Ascending aorta (tissue), 2 donors: ENCODE measurements at regions not wholly inside any gene's neighbourhood (a gene's known extent, or its start where the extent isn't known, plus 50 kb on each side); places are given as distances from the start of the nearest gene placed in this dataset.

Experiments
- DNase-seq, 2 donors: peaks; one replicate each; pipeline ENCODE4 v3.0.0-alpha.2; 2019; ENCODE audit warnings: low spot score in 2 of 2
- H3K27ac ChIP-seq, 2 donors: fragments of 200-600 bp; sonication (generic); one replicate each; pipeline ENCODE4 v1.5.1; 2016 to 2017; ENCODE audit warnings: mild to moderate bottlenecking in 1 of 2
- H3K27me3 ChIP-seq: fragments of 200-600 bp; sonication (generic); one replicate; pipeline ENCODE4 v1.5.1; 2017
- H3K36me3 ChIP-seq, 2 donors: fragments of 200-600 bp; sonication (generic); one replicate each; pipeline ENCODE4 v1.5.1; 2016
- H3K4me1 ChIP-seq, 2 donors: fragments of 200-600 bp; sonication (generic); one replicate each; pipeline ENCODE4 v1.5.1; 2016 to 2017; ENCODE audit warnings: mild to moderate bottlenecking in 1 of 2
- H3K4me3 ChIP-seq, 2 donors: fragments of 200-600 bp; sonication (generic); one replicate each; pipeline ENCODE4 v1.5.1; 2016 to 2017; ENCODE audit warnings: mild to moderate bottlenecking in 1 of 2
- H3K9me3 ChIP-seq, 2 donors: fragments of 200-600 bp; sonication (generic); one replicate each; pipeline ENCODE4 v1.5.1; 2016
- intact Hi-C: fragments of 100-400 bp; cut with DNase I; formaldehyde crosslinking; loops from one replicate; pipeline ENCODE4 v1.15.1; 2023
- TF ChIP-seq, protein P1 (sequence below), 3 experiments: fragments of 200-600 bp in 2 of 3; fragments of 450-650 bp in 1 of 3; sonication (generic) in 2 of 3; IDR thresholded peaks; one replicate each; pipeline ENCODE4 v1.5.1; 2016 to 2019; ENCODE audit warnings: antibody characterized with exemption in 3 of 3, mild to moderate bottlenecking in 1 of 3, moderate library complexity in 1 of 3

DNA sequence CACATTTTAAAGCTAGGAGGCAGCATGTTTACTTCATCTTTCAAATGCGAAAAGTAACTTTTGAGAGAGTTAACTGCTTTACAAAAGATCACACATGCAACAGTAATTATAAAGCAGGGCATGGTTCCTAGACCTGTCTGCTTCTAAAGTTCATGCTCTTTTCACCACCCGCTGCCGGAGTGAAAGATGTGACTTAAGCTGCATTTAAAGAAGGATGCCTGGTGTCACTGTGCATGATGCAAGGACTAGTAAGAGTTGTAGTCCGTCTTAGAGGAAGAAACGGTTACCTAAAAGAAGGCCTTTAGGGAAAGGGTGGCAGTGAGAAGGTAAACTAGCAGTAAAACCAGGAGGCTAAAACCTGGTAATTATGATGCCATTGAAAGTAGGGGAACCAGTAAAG lies 1689.1 kb downstream of the KCNT2 start:
- Histone ChIP-seq H3K36me3 (no peaks in the 10 kb centered on the region), H3K4me3 (no peak overlapping the region), H3K27ac (no peak overlapping the region), H3K27me3 (no peaks in the 10 kb centered on the region), H3K4me1 (no peaks in the 10 kb centered on the region), H3K9me3 (no peaks in the 10 kb centered on the region)
- DNase-seq = no peak
- intact Hi-C loops = no loop called here
- TF ChIP-seq, protein P1, sequence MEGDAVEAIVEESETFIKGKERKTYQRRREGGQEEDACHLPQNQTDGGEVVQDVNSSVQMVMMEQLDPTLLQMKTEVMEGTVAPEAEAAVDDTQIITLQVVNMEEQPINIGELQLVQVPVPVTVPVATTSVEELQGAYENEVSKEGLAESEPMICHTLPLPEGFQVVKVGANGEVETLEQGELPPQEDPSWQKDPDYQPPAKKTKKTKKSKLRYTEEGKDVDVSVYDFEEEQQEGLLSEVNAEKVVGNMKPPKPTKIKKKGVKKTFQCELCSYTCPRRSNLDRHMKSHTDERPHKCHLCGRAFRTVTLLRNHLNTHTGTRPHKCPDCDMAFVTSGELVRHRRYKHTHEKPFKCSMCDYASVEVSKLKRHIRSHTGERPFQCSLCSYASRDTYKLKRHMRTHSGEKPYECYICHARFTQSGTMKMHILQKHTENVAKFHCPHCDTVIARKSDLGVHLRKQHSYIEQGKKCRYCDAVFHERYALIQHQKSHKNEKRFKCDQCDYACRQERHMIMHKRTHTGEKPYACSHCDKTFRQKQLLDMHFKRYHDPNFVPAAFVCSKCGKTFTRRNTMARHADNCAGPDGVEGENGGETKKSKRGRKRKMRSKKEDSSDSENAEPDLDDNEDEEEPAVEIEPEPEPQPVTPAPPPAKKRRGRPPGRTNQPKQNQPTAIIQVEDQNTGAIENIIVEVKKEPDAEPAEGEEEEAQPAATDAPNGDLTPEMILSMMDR (IDR thresholded peaks at IDR 0.05) = no peak

- H3K27ac ChIP-seq = no peak overlapping the region
- no peak overlapping the region for H3K4me3 ChIP-seq
- TF ChIP-seq, protein P1 (IDR thresholded peaks at IDR 0.05) = no peak
- H3K4me1 ChIP-seq = no peaks in the 10 kb centered on the region
- H3K27me3 ChIP-seq = no peaks in the 10 kb centered on the region
- DNase-seq = no peak
- no peaks in the 10 kb centered on the region for H3K36me3 ChIP-seq
- H3K9me3 ChIP-seq = no peaks in the 10 kb centered on the region
- intact Hi-C loops = no loop called here
Measured at GRCh38 chr1:194917769-194918168, 1690.5 kb downstream of the KCNT2 start.

- H3K36me3 ChIP-seq = no peaks in the 10 kb centered on the region
- DNase-seq = no peak
- no peaks in the 10 kb centered on the region for H3K9me3 ChIP-seq
- H3K27me3 ChIP-seq = no peaks in the 10 kb centered on the region
- intact Hi-C loops = no loop called here
- no peak overlapping the region for H3K4me3 ChIP-seq
- H3K4me1 ChIP-seq = no peaks in the 10 kb centered on the region
- no peak overlapping the region for H3K27ac ChIP-seq
- TF ChIP-seq, protein P1 (IDR thresholded peaks at IDR 0.05) = no peak
Measured at GRCh38 chr1:194908643-194909042, 1699.6 kb downstream of the KCNT2 start.

DNA sequence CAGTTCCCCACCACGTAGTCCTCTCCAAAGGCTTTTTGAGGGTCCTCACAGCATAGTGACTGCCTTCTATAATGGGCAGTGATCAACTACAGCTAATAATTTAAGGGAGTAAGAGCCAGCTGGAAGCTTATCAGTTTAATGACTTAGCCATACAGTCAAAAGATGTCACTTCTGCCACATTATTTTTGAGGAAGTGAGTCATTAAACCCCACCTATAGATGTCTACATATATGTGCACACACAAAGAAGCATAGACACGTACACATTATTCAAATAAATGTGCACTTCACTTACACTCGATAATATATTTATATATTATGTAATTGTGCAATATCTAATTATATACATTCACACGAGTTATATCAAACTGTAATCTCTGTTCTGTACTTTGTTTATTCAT lies 1704.7 kb downstream of the KCNT2 start:
- TF ChIP-seq, protein P1 (IDR thresholded peaks at IDR 0.05) = no peak
- no peaks in the 10 kb centered on the region for H3K27me3 ChIP-seq
- H3K36me3 ChIP-seq = no peaks in the 10 kb centered on the region
- intact Hi-C loops = no loop called here
- no peaks in the 10 kb centered on the region for H3K9me3 ChIP-seq
- no peak overlapping the region for H3K27ac ChIP-seq
- no peak overlapping the region for H3K4me3 ChIP-seq
- DNase-seq = no peak
- H3K4me1 ChIP-seq = no peaks in the 10 kb centered on the region

DNA sequence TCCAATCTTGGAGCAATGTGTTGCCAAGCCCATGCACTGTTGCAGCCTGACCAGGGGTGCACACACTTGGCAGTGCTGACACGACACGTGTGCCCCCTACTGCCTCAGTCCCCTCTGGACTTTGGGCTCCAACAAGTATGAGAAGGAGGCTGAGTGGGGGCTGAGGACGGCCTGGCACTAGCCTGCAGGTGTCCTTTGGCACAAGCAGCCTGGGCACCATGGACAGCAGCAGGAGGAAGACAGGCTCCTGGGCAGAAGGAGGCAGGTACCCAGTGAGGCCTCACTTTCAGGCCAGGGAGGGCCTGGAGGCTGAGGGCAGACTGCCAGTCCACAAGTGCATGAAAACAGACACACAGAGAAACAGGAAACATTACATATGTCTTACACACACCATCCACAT lies 1702.9 kb upstream of the B3GALT2 start:
- no peaks in the 10 kb centered on the region for H3K36me3 ChIP-seq
- TF ChIP-seq, protein P1 (IDR thresholded peaks at IDR 0.05) = no peak
- intact Hi-C loops = no loop called here
- no peak for DNase-seq
- H3K9me3 ChIP-seq = no peaks in the 10 kb centered on the region
- H3K4me1 ChIP-seq = no peaks in the 10 kb centered on the region
- H3K27ac ChIP-seq = no peak overlapping the region
- no peaks in the 10 kb centered on the region for H3K27me3 ChIP-seq
- H3K4me3 ChIP-seq = no peak overlapping the region

- no peak for DNase-seq
- no peaks in the 10 kb centered on the region for H3K27me3 ChIP-seq
- intact Hi-C loops = no loop called here
- TF ChIP-seq, protein P1 (IDR thresholded peaks at IDR 0.05) = no peak
- H3K36me3 ChIP-seq = no peaks in the 10 kb centered on the region
- H3K27ac ChIP-seq = no peak overlapping the region
- no peak overlapping the region for H3K4me3 ChIP-seq
- no peaks in the 10 kb centered on the region for H3K9me3 ChIP-seq
- no peaks in the 10 kb centered on the region for H3K4me1 ChIP-seq
Measured at GRCh38 chr1:194870860-194871259, 1684.4 kb upstream of the B3GALT2 start.
